ENCODE measurements at regions not wholly inside any gene's neighbourhood (a gene's known extent, or its start where the extent isn't known, plus 50 kb on each side); places are given as distances from the start of the nearest gene placed in this dataset.
A peak's percentile ranks its signal among the peaks of the same experiment; 100 is the strongest.

- Histone ChIP-seq H3K4me1 (no peaks in the 10 kb centered on the region), H3K27ac (no peak overlapping the region), H3K36me3 (no peaks in the 10 kb centered on the region), H3K9me3 (no peaks in the 10 kb centered on the region), H3K27me3 (no peaks in the 10 kb centered on the region), H3K4me3 (no peak overlapping the region)
- TF ChIP-seq POLR2AphosphoS5 (IDR thresholded peaks at IDR 0.05): no peak
- TF ChIP-seq CTCF (IDR thresholded peaks at IDR 0.05): no peak
- 70 to 78% methylated on average over 6 of the region's 6 CpGs for WGBS, 2 donors
- intact Hi-C loops (cut with DNase I): no loop called here
- no peak for DNase-seq
Measured at GRCh38 chr1:114232691-114233090, 79.0 kb upstream of the SYT6 start.

- no peak overlapping the region for H3K27ac ChIP-seq
- DNase-seq: no peak
- no peaks in the 10 kb centered on the region for H3K4me1 ChIP-seq
- no peaks in the 10 kb centered on the region for H3K9me3 ChIP-seq
- no peaks in the 10 kb centered on the region for H3K27me3 ChIP-seq
- 94 to 97% methylated on average over 4 of the region's 4 CpGs for WGBS, 2 donors
- intact Hi-C loops (cut with DNase I): no loop called here
- TF ChIP-seq CTCF (IDR thresholded peaks at IDR 0.05) (no peak), POLR2A (IDR thresholded peaks at IDR 0.05) (no peak), POLR2AphosphoS5 (IDR thresholded peaks at IDR 0.05) (no peak), EP300 (IDR thresholded peaks at IDR 0.05) (no peak)
- H3K4me3 ChIP-seq: no peak overlapping the region
- H3K36me3 ChIP-seq: no peaks in the 10 kb centered on the region
Measured at GRCh38 chr1:114231301-114231700, 77.6 kb upstream of the SYT6 start.

- TF ChIP-seq POLR2A (IDR thresholded peaks at IDR 0.05) (no peak), CTCF (IDR thresholded peaks at IDR 0.05) (no peak), POLR2AphosphoS5 (IDR thresholded peaks at IDR 0.05) (no peak), EP300 (IDR thresholded peaks at IDR 0.05) (no peak)
- WGBS, 2 donors: 87 to 89% methylated on average over 7 of the region's 7 CpGs
- intact Hi-C loops (cut with DNase I): no loop called here
- Histone ChIP-seq H3K27ac (no peak overlapping the region), H3K36me3 (no peaks in the 10 kb centered on the region), H3K27me3 (no peaks in the 10 kb centered on the region), H3K9me3 (no peaks in the 10 kb centered on the region), H3K4me1 (peaks cover 0 to 5% (median 0%) of the 10 kb centered on the region in 4 donors), H3K4me3 (no peak overlapping the region)
- DNase-seq: no peak
Measured at GRCh38 chr1:114229368-114229767, 75.7 kb upstream of the SYT6 start.

- 78 to 83% methylated on average over 4 of the region's 4 CpGs for WGBS, 2 donors
- intact Hi-C loops (cut with DNase I): no loop called here
- Histone ChIP-seq H3K36me3 (no peaks in the 10 kb centered on the region), H3K27me3 (no peaks in the 10 kb centered on the region), H3K9me3 (no peaks in the 10 kb centered on the region), H3K4me1 (peaks cover 0 to 11% (median 0%) of the 10 kb centered on the region in 4 donors), H3K4me3 (no peak overlapping the region), H3K27ac (no peak overlapping the region)
- TF ChIP-seq CTCF (IDR thresholded peaks at IDR 0.05): no peak
- no peak for TF ChIP-seq EP300 (IDR thresholded peaks at IDR 0.05)
- TF ChIP-seq POLR2A (IDR thresholded peaks at IDR 0.05): no peak
- TF ChIP-seq POLR2AphosphoS5 (IDR thresholded peaks at IDR 0.05): no peak
- no peak for DNase-seq
Measured at GRCh38 chr1:114227059-114227458, 73.4 kb upstream of the SYT6 start.

- Histone ChIP-seq H3K36me3 (no peaks in the 10 kb centered on the region), H3K27me3 (no peaks in the 10 kb centered on the region), H3K9me3 (no peaks in the 10 kb centered on the region), H3K27ac (no peak overlapping the region), H3K4me3 (no peak overlapping the region), H3K4me1 (peaks cover 0 to 16% (median 2%) of the 10 kb centered on the region in 4 donors)
- WGBS, 2 donors: 77 to 86% methylated on average over 7 of the region's 7 CpGs
- DNase-seq: no peak
- intact Hi-C loops (cut with DNase I): loop anchor here (5.0 kb wide), 1 partner anchor 242 kb away; no protein-coding TSS in a partner anchor
- TF ChIP-seq EP300 (IDR thresholded peaks at IDR 0.05): no peak
- no peak for TF ChIP-seq CTCF (IDR thresholded peaks at IDR 0.05)
- peak in 2 of 4 donors; percentile 18 to 47 for TF ChIP-seq POLR2AphosphoS5 (IDR thresholded peaks at IDR 0.05)
- no peak for TF ChIP-seq POLR2A (IDR thresholded peaks at IDR 0.05)
Measured at GRCh38 chr1:114224196-114224907, 70.7 kb upstream of the SYT6 start.

Measured in sigmoid colon (tissue), 6 donors.